Liver (tissue), 3 donors: ENCODE measurements at regions not wholly inside any gene's neighbourhood (a gene's known extent, or its start where the extent isn't known, plus 50 kb on each side); places are given as distances from the start of the nearest gene placed in this dataset.
"Not testable (repeated sequence)": the region's sequence is repeated elsewhere in the genome, so short reads cannot be mapped to it uniquely, and the experiment has no call there.

Source experiments
- EGR1 ChIP-seq, 2 donors: IDR thresholded peaks; 2 replicates each; pipeline ENCODE4 v1.6.1; 2016 to 2018; ENCODE audit warnings: antibody characterized with exemption in 2 of 2, low read depth in 2 of 2
- FOXA2 ChIP-seq: IDR thresholded peaks from 2 replicates; pipeline ENCODE4 v1.6.1; 2016; ENCODE audit warnings: antibody characterized with exemption
- RAD21 ChIP-seq, 2 donors: IDR thresholded peaks; 2 replicates each; pipeline ENCODE4 v1.6.1; 2016; ENCODE audit warnings: antibody characterized with exemption in 2 of 2, mild to moderate bottlenecking in 2 of 2
- SP1 ChIP-seq: IDR thresholded peaks from 2 replicates; pipeline ENCODE4 v1.6.1; 2018; ENCODE audit warnings: antibody characterized with exemption, mild to moderate bottlenecking
- YY1 ChIP-seq: IDR thresholded peaks from 2 replicates; pipeline ENCODE4 v1.6.1; 2016; ENCODE audit warnings: antibody characterized with exemption, mild to moderate bottlenecking
- TF ChIP-seq, protein P1 (sequence below): IDR thresholded peaks from 2 replicates; pipeline ENCODE4 v1.6.1; 2016; ENCODE audit warnings: antibody characterized with exemption
- TF ChIP-seq, protein P2 (sequence below): IDR thresholded peaks from 2 replicates; pipeline ENCODE4 v1.6.1; 2016; ENCODE audit warnings: antibody characterized with exemption
- TF ChIP-seq, protein P3 (sequence below): fragments of 150-350 bp; IDR thresholded peaks from 2 replicates; pipeline ENCODE4 v1.5.1; 2017; ENCODE audit warnings: improper control_type of control experiment, low read depth, low read length; ENCODE audit not compliant: missing input control
- donor health status: healthy.
- donor health status: healthy.

DNA sequence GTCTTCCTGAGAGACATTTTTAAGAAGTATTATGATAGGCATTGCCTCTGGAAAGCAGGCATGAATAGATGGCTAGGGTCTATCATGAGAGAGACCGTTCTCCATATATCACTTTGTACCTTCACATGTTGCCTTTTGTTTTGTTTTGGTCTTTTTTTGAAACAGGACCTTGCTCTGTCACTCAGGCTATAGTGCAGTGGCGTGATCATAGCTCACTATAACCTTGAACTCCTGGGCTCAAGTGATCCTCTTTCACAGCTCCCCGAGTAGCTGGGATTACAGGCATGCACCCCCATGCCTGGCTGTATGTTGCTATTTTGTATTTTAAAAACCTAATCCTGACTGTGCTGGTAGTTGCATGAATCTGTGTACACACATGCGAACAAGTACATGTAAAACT is 869.6 kb upstream of the DEFB115 start:
- TF ChIP-seq FOXA2; YY1; SP1; RAD21 (IDR thresholded peaks at IDR 0.05); EGR1 (IDR thresholded peaks at IDR 0.05; ENCODE audit: low read depth in 2 of 2): not testable (repeated sequence)
- TF ChIP-seq, protein P1, sequence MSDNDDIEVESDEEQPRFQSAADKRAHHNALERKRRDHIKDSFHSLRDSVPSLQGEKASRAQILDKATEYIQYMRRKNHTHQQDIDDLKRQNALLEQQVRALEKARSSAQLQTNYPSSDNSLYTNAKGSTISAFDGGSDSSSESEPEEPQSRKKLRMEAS, result not testable (repeated sequence)
- TF ChIP-seq, protein P2, sequence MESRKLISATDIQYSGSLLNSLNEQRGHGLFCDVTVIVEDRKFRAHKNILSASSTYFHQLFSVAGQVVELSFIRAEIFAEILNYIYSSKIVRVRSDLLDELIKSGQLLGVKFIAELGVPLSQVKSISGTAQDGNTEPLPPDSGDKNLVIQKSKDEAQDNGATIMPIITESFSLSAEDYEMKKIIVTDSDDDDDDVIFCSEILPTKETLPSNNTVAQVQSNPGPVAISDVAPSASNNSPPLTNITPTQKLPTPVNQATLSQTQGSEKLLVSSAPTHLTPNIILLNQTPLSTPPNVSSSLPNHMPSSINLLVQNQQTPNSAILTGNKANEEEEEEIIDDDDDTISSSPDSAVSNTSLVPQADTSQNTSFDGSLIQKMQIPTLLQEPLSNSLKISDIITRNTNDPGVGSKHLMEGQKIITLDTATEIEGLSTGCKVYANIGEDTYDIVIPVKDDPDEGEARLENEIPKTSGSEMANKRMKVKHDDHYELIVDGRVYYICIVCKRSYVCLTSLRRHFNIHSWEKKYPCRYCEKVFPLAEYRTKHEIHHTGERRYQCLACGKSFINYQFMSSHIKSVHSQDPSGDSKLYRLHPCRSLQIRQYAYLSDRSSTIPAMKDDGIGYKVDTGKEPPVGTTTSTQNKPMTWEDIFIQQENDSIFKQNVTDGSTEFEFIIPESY, result not testable (repeated sequence)
- TF ChIP-seq, protein P3, sequence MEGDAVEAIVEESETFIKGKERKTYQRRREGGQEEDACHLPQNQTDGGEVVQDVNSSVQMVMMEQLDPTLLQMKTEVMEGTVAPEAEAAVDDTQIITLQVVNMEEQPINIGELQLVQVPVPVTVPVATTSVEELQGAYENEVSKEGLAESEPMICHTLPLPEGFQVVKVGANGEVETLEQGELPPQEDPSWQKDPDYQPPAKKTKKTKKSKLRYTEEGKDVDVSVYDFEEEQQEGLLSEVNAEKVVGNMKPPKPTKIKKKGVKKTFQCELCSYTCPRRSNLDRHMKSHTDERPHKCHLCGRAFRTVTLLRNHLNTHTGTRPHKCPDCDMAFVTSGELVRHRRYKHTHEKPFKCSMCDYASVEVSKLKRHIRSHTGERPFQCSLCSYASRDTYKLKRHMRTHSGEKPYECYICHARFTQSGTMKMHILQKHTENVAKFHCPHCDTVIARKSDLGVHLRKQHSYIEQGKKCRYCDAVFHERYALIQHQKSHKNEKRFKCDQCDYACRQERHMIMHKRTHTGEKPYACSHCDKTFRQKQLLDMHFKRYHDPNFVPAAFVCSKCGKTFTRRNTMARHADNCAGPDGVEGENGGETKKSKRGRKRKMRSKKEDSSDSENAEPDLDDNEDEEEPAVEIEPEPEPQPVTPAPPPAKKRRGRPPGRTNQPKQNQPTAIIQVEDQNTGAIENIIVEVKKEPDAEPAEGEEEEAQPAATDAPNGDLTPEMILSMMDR, result not testable (repeated sequence)
